ENCODE measurements at regions not wholly inside any gene's neighbourhood (a gene's known extent, or its start where the extent isn't known, plus 50 kb on each side); places are given as distances from the start of the nearest gene placed in this dataset.

DNA sequence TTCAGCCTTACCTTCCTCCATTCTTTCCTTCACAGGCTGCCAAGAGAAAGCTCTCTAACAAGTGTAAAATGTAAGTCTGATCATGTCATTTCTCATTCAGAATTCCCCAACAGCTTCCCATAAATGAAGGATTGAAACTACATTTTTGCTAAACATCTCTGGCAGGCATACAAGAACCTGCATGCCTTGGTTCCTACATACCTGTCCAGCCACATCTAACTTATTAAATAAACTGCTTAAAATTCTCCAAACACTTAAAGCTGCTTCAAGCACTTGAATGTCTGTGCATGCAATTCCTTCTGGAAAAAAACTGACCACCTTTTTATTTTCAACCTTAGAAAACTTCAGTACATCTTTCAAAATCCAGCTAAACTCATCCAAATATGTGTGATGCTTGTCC, 84.4 kb upstream of the DCN start:
- ChIA-PET POLR2A (ENCODE audit: unreplicated experiment) (no interaction called here), CTCF (no interaction called here)
- no peak overlapping the region for H3K27ac ChIP-seq (ENCODE audit: low read length)
- H3K9me2 ChIP-seq (replicated peaks; ENCODE audit: low read length): no peaks in the 10 kb centered on the region
- no peaks in the 10 kb centered on the region for H4K20me1 ChIP-seq (ENCODE audit: low read length)
- no peak overlapping the region for H3K9ac ChIP-seq (ENCODE audit: low read length)
- no peaks in the 10 kb centered on the region for H3F3A ChIP-seq (ENCODE audit: low read length, unreplicated experiment)
- no peaks in the 10 kb centered on the region for H3K79me2 ChIP-seq (ENCODE audit: low read length)
- TF ChIP-seq, protein P1, sequence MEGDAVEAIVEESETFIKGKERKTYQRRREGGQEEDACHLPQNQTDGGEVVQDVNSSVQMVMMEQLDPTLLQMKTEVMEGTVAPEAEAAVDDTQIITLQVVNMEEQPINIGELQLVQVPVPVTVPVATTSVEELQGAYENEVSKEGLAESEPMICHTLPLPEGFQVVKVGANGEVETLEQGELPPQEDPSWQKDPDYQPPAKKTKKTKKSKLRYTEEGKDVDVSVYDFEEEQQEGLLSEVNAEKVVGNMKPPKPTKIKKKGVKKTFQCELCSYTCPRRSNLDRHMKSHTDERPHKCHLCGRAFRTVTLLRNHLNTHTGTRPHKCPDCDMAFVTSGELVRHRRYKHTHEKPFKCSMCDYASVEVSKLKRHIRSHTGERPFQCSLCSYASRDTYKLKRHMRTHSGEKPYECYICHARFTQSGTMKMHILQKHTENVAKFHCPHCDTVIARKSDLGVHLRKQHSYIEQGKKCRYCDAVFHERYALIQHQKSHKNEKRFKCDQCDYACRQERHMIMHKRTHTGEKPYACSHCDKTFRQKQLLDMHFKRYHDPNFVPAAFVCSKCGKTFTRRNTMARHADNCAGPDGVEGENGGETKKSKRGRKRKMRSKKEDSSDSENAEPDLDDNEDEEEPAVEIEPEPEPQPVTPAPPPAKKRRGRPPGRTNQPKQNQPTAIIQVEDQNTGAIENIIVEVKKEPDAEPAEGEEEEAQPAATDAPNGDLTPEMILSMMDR (conservative IDR thresholded peaks at IDR 0.05; ENCODE audit: low read depth, low read length): no peak
- no peak for TF ChIP-seq EZH2phosphoT487 (IDR thresholded peaks at IDR 0.05; ENCODE audit: borderline replicate concordance, low read length)
- no peak for TF ChIP-seq EZH2 (IDR thresholded peaks at IDR 0.05; ENCODE audit: low read length, unreplicated experiment)
- no peak overlapping the region for H3K4me3 ChIP-seq (ENCODE audit: low read length)
- H3K4me1 ChIP-seq (ENCODE audit: insufficient read depth, low read length): no peaks in the 10 kb centered on the region
- intact Hi-C loops (cut with micrococcal nuclease): no loop called here
- H3K27me3 ChIP-seq (ENCODE audit: low read length): no peaks in the 10 kb centered on the region
- no peaks in the 10 kb centered on the region for H3K9me3 ChIP-seq (ENCODE audit: low read length)
- no peak for ATAC-seq
- DNase-seq: no peak
- H2AFZ ChIP-seq (ENCODE audit: low read length): no peak overlapping the region
- no TSS peak for BruUV-seq (replicated peaks)
- no peaks in the 10 kb centered on the region for H3K36me3 ChIP-seq (ENCODE audit: low read depth, low read length)
- no peak overlapping the region for H3K4me2 ChIP-seq (ENCODE audit: low read length)

DNA sequence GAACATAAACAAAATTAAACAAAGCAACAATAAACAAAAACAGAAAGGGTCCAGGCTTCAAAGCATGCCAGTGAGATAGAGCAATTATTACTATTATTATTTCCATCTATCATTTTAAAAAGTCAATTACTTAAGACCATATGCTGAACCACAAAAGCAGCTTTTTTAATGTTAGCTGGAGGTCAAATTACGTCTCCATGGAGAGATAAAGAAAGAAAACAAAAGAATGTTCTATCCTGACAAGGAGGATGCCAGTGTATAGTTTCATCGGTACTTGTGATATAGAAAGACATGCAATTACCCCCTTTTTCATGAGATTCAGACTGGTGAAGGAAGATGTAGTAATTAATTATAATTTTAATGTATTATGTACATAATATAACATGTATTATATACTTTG, 81.6 kb upstream of the DCN start:
- no peaks in the 10 kb centered on the region for H3K79me2 ChIP-seq (ENCODE audit: low read length)
- H3K4me3 ChIP-seq (ENCODE audit: low read length): no peak overlapping the region
- no TSS peak for BruUV-seq (replicated peaks)
- H3K9me3 ChIP-seq (ENCODE audit: low read length): no peaks in the 10 kb centered on the region
- intact Hi-C loops (cut with micrococcal nuclease): no loop called here
- H3K36me3 ChIP-seq (ENCODE audit: low read depth, low read length): no peaks in the 10 kb centered on the region
- H3K27me3 ChIP-seq (ENCODE audit: low read length): no peaks in the 10 kb centered on the region
- no peak overlapping the region for H2AFZ ChIP-seq (ENCODE audit: low read length)
- no peaks in the 10 kb centered on the region for H3K9me2 ChIP-seq (replicated peaks; ENCODE audit: low read length)
- no peaks in the 10 kb centered on the region for H3K4me1 ChIP-seq (ENCODE audit: insufficient read depth, low read length)
- no peak overlapping the region for H3K9ac ChIP-seq (ENCODE audit: low read length)
- DNase-seq: no peak
- H3F3A ChIP-seq (ENCODE audit: low read length, unreplicated experiment): no peaks in the 10 kb centered on the region
- no peak for ATAC-seq
- no peak overlapping the region for H3K4me2 ChIP-seq (ENCODE audit: low read length)
- H3K27ac ChIP-seq (ENCODE audit: low read length): no peak overlapping the region
- CTCF ChIA-PET: no interaction called here
- POLR2A ChIA-PET (ENCODE audit: unreplicated experiment): no interaction called here
- TF ChIP-seq, protein P1 (conservative IDR thresholded peaks at IDR 0.05; ENCODE audit: low read depth, low read length): no peak
- TF ChIP-seq EZH2 (IDR thresholded peaks at IDR 0.05; ENCODE audit: low read length, unreplicated experiment) (no peak), EZH2phosphoT487 (IDR thresholded peaks at IDR 0.05; ENCODE audit: borderline replicate concordance, low read length) (no peak)
- no peaks in the 10 kb centered on the region for H4K20me1 ChIP-seq (ENCODE audit: low read length)

DNA sequence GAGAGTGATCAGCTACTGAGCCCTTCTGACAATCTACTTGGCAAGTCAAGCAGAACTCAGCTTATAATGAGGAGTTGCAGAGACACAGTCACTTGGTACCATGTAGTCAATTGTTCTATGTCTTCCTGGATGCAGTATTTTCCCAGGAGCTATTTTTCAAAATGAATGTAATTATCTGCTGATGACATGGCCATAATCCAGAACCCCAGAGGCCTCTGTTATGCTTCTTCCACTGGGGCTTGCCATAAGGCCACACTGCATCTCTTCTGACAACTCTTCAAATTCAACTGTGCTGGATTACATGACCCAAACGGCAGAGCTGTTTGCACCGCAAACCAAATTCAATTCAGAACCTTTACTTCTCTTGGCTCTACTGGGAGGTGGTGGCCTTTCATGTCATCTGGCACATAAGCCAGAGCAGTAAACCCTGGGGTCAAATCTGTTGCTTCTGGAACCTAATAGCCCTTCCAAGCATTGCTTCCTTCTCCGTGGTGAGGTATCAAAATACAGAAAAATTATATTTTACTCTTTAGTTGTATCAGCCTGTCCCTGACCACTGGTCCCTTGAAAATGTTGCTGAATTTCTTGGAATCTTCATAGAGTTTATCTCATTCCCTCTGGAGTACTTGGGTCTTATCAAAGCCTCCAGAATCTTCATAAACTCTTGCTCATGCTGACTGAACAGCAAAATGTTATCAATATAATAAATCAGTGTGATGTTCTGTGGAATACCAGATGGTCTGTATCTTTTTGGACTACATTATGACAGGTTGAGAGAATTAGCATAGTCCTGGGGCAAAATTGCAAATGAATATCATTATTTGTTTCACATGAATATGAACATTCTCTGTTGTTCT, 79.4 kb upstream of the DCN start:
- no peak overlapping the region for H2AFZ ChIP-seq (ENCODE audit: low read length)
- CTCF ChIA-PET: no interaction called here
- no peaks in the 10 kb centered on the region for H3K9me2 ChIP-seq (replicated peaks; ENCODE audit: low read length)
- H3K4me2 ChIP-seq (ENCODE audit: low read length): no peak overlapping the region
- H3K9ac ChIP-seq (ENCODE audit: low read length): no peak overlapping the region
- intact Hi-C loops (cut with micrococcal nuclease): no loop called here
- no peak for DNase-seq
- POLR2A ChIA-PET (ENCODE audit: unreplicated experiment): no interaction called here
- H3F3A ChIP-seq (ENCODE audit: low read length, unreplicated experiment): no peaks in the 10 kb centered on the region
- no peaks in the 10 kb centered on the region for H3K79me2 ChIP-seq (ENCODE audit: low read length)
- H4K20me1 ChIP-seq (ENCODE audit: low read length): no peaks in the 10 kb centered on the region
- H3K9me3 ChIP-seq (ENCODE audit: low read length): no peaks in the 10 kb centered on the region
- BruUV-seq (replicated peaks): no TSS peak
- no peaks in the 10 kb centered on the region for H3K36me3 ChIP-seq (ENCODE audit: low read depth, low read length)
- no peak overlapping the region for H3K27ac ChIP-seq (ENCODE audit: low read length)
- ATAC-seq: no peak
- TF ChIP-seq, protein P1 (conservative IDR thresholded peaks at IDR 0.05; ENCODE audit: low read depth, low read length): no peak
- TF ChIP-seq EZH2phosphoT487 (IDR thresholded peaks at IDR 0.05; ENCODE audit: borderline replicate concordance, low read length) (no peak), EZH2 (IDR thresholded peaks at IDR 0.05; ENCODE audit: low read length, unreplicated experiment) (no peak)
- no peak overlapping the region for H3K4me3 ChIP-seq (ENCODE audit: low read length)
- peaks cover 3% of the 10 kb centered on the region; the same call in 1 of the 2 replicates for H3K27me3 ChIP-seq (ENCODE audit: low read length)
- H3K4me1 ChIP-seq (ENCODE audit: insufficient read depth, low read length): no peaks in the 10 kb centered on the region

Data from PC-3 (cell line).